IMR-90 (cell line): ENCODE measurements at regions not wholly inside any gene's neighbourhood (a gene's known extent, or its start where the extent isn't known, plus 50 kb on each side); places are given as distances from the start of the nearest gene placed in this dataset.

Experiments
- ATAC-seq: fragments of 200-7000 bp; cut with Tn5 transposase; 2 replicates; pipeline ENCODE4 v1.9.1; 2020; ENCODE audit warnings: low read depth, mild to moderate bottlenecking, moderate library complexity
- BruUV-seq: library from RNA; stranded (reverse); fragments of 400-500 nt; replicated peaks from 2 replicates; lab custom pipeline; 2021; lab: Mats Ljungman, UMichigan
- CTCF ChIA-PET: fragments of 300-600 bp; formaldehyde crosslinking; extraction: SDS; loops from one replicate; lab custom pipeline; 2021; ENCODE audit warnings: antibody characterized with exemption; lab: Yijun Ruan, JAX
- POLR2A ChIA-PET: fragments of 300-600 bp; sonication (Branson Sonifier 250); formaldehyde crosslinking; loops from one replicate; lab custom pipeline; 2022; ENCODE audit warnings: antibody characterized with exemption; ENCODE audit not compliant: unreplicated experiment; lab: Charles Lee
- DNase-seq: peaks from one replicate; pipeline ENCODE4 v3.0.0; 2013
- H2AFZ ChIP-seq: replicated peaks from 2 replicates; pipeline ENCODE3; 2013; ENCODE audit warnings: low read length, mild to moderate bottlenecking; ENCODE audit not compliant: poor library complexity
- H2AK5ac ChIP-seq: 2 replicates; pipeline ENCODE4 v1.6.1; 2013; ENCODE audit warnings: low read depth, low read length, inconsistent platforms
- H2AK9ac ChIP-seq: replicated peaks from 2 replicates; pipeline ENCODE3; 2013; ENCODE audit warnings: mild to moderate bottlenecking, low read depth, low read length, moderate library complexity; ENCODE audit not compliant: poor library complexity
- H2BK120ac ChIP-seq: 2 replicates; pipeline ENCODE4 v1.6.1; 2013; ENCODE audit warnings: low read depth, low read length, inconsistent platforms
- H2BK15ac ChIP-seq: 3 replicates; pipeline ENCODE4 v1.6.1; 2013; ENCODE audit warnings: low read depth, low read length, inconsistent platforms
- H2BK20ac ChIP-seq: 2 replicates; pipeline ENCODE4 v1.6.1; 2013; ENCODE audit warnings: low read depth, mild to moderate bottlenecking, inconsistent platforms, low read length, moderate library complexity
- H2BK5ac ChIP-seq: 2 replicates; pipeline ENCODE4 v1.6.1; 2013; ENCODE audit warnings: mild to moderate bottlenecking, low read depth, low read length, inconsistent platforms; ENCODE audit not compliant: poor library complexity, severe bottlenecking
- H3K14ac ChIP-seq: replicated peaks from 2 replicates; pipeline ENCODE4 v1.6.1; 2013; ENCODE audit warnings: low read depth, low read length, inconsistent platforms
- H3K18ac ChIP-seq: 2 replicates; pipeline ENCODE4 v1.6.1; 2013; ENCODE audit warnings: low read depth, low read length, control low read depth
- H3K23ac ChIP-seq: 2 replicates; pipeline ENCODE4 v1.6.1; 2013; ENCODE audit warnings: low read depth, low read length, inconsistent platforms
- H3K27ac ChIP-seq: 2 replicates; pipeline ENCODE4 v1.5.1; 2013; ENCODE audit warnings: mild to moderate bottlenecking, control low read depth, low read length; ENCODE audit not compliant: insufficient read depth
- H3K27me3 ChIP-seq: 2 replicates; pipeline ENCODE4 v1.6.1; 2013; ENCODE audit warnings: low read length; ENCODE audit not compliant: control insufficient read depth, insufficient read depth
- H3K36me3 ChIP-seq: 2 replicates; pipeline ENCODE4 v1.6.1; 2013; ENCODE audit warnings: low read length, mixed read lengths; ENCODE audit not compliant: control insufficient read depth, insufficient read depth
- H3K4ac ChIP-seq: 2 replicates; pipeline ENCODE4 v1.6.1; 2013; ENCODE audit warnings: low read depth, low read length, inconsistent platforms
- H3K4me1 ChIP-seq: 2 replicates; pipeline ENCODE4 v1.6.1; 2013; ENCODE audit warnings: low read length, mixed read lengths; ENCODE audit not compliant: control insufficient read depth, insufficient read depth
- H3K4me2 ChIP-seq: 2 replicates; pipeline ENCODE4 v1.6.1; 2013; ENCODE audit warnings: low read depth, mild to moderate bottlenecking, control low read depth, low read length, moderate library complexity
- H3K4me3 ChIP-seq: 2 replicates; pipeline ENCODE4 v1.5.1; 2013; ENCODE audit warnings: low read depth, mild to moderate bottlenecking, control low read depth, low read length, moderate library complexity; ENCODE audit not compliant: insufficient read depth
- H3K56ac ChIP-seq: 2 replicates; pipeline ENCODE4 v1.6.1; 2013; ENCODE audit warnings: low read length, inconsistent platforms; ENCODE audit not compliant: insufficient read depth; ENCODE audit errors: extremely low read depth
- H3K79me1 ChIP-seq, 2 experiments: 2 replicates each; pipeline ENCODE4 v1.6.1; 2013; ENCODE audit warnings: low read length in 2 of 2, inconsistent platforms in 1 of 2, low read depth in 1 of 2
- H3K9ac ChIP-seq: 2 replicates; pipeline ENCODE4 v1.6.1; 2013; ENCODE audit warnings: low read depth, low read length, control low read depth
- H3K9me1 ChIP-seq: 2 replicates; pipeline ENCODE4 v1.6.1; 2013; ENCODE audit warnings: low read length, inconsistent platforms; ENCODE audit not compliant: insufficient read depth
- H3K9me3 ChIP-seq: 2 replicates; pipeline ENCODE4 v1.6.1; 2013; ENCODE audit warnings: low read length; ENCODE audit not compliant: control insufficient read depth, insufficient read depth
- H4K20me1 ChIP-seq: 2 replicates; pipeline ENCODE4 v1.6.1; 2013; ENCODE audit warnings: low read length, inconsistent platforms; ENCODE audit not compliant: insufficient read depth
- H4K5ac ChIP-seq: 2 replicates; pipeline ENCODE4 v1.6.1; 2013; ENCODE audit warnings: mild to moderate bottlenecking, low read depth, low read length, control low read depth
- H4K8ac ChIP-seq, 2 experiments: 2 replicates each; pipeline ENCODE4 v1.6.1; 2013; ENCODE audit warnings: low read depth in 2 of 2, low read length in 2 of 2, control low read depth in 1 of 2, inconsistent platforms in 1 of 2
- H4K91ac ChIP-seq: 2 replicates; pipeline ENCODE4 v1.6.1; 2013; ENCODE audit warnings: low read depth, low read length, inconsistent platforms; ENCODE audit not compliant: insufficient read depth
- BHLHE40 ChIP-seq: fragments of 150-350 bp; IDR thresholded peaks from 2 replicates; pipeline ENCODE4 v1.6.1; 2016; ENCODE audit warnings: mild to moderate bottlenecking, low read depth, low read length
- CEBPB ChIP-seq: IDR thresholded peaks from 2 replicates; pipeline ENCODE4 v1.6.1; 2012; ENCODE audit warnings: low read depth, low read length, improper control_type of control experiment
- CHD1 ChIP-seq: IDR thresholded peaks from 2 replicates; pipeline ENCODE4 v1.6.1; 2012; ENCODE audit warnings: low read depth, low read length, improper control_type of control experiment
- FOS ChIP-seq: fragments of 150-350 bp; IDR thresholded peaks from 2 replicates; pipeline ENCODE4 v1.6.1; 2016; ENCODE audit warnings: low read depth, low read length
- MAFK ChIP-seq: IDR thresholded peaks from 2 replicates; pipeline ENCODE4 v1.6.1; 2012; ENCODE audit warnings: low read depth, low read length, improper control_type of control experiment
- MAZ ChIP-seq: IDR thresholded peaks from 2 replicates; pipeline ENCODE4 v1.6.1; 2012; ENCODE audit warnings: low read depth, mild to moderate bottlenecking, low read length, improper control_type of control experiment, moderate library complexity, borderline replicate concordance
- MXI1 ChIP-seq: IDR thresholded peaks from 2 replicates; pipeline ENCODE4 v1.6.1; 2012; ENCODE audit warnings: low read depth, mild to moderate bottlenecking, low read length, moderate library complexity, borderline replicate concordance
- NFE2L2 ChIP-seq: fragments of 150-350 bp; IDR thresholded peaks from 2 replicates; pipeline ENCODE4 v1.6.1; 2016; ENCODE audit warnings: low read depth, mild to moderate bottlenecking, low read length
- POLR2A ChIP-seq: IDR thresholded peaks from 2 replicates; pipeline ENCODE4 v1.6.1; 2012; ENCODE audit warnings: mild to moderate bottlenecking, low read depth, low read length
- RCOR1 ChIP-seq: IDR thresholded peaks from 2 replicates; pipeline ENCODE4 v1.6.1; 2012; ENCODE audit warnings: mild to moderate bottlenecking, low read length, improper control_type of control experiment; ENCODE audit not compliant: insufficient replicate concordance
- RFX5 ChIP-seq: IDR thresholded peaks from 2 replicates; pipeline ENCODE4 v1.8.0; 2012; ENCODE audit warnings: low read depth, mild to moderate bottlenecking, low read length, moderate library complexity
- SMC3 ChIP-seq: fragments of 150-350 bp; IDR thresholded peaks from 2 replicates; pipeline ENCODE4 v1.6.1; 2016; ENCODE audit warnings: low read depth, mild to moderate bottlenecking, antibody characterized with exemption, low read length, moderate library complexity
- WGBS, 2 experiments: methylation state at CpG; one replicate each; pipeline versions ENCODE4 v1.1.5 to v1.1.7; 2013; ENCODE audit warnings: missing lambda C conversion rate in 2 of 2; ENCODE audit not compliant: insufficient read length in 1 of 2; ENCODE audit errors: extremely low coverage in 2 of 2; 5-methylcytosine and 5-hydroxymethylcytosine counted together
- dilution Hi-C: fragments of 300-500 bp; cut with HindIII; formaldehyde crosslinking; loops from one replicate; pipeline ENCODE4 v1.14.3; 2018; ENCODE audit warnings: low sequenced_read_pairs; ENCODE audit not compliant: unreplicated experiment
- in situ Hi-C: fragments of 300-500 bp; cut with MboI; formaldehyde crosslinking; loops from 3 replicates; pipeline ENCODE4 v1.14.3; 2019; ENCODE audit warnings: low sequenced_read_pairs, inconsistent platforms, mixed read lengths
- intact Hi-C: fragments of 100-400 bp; cut with micrococcal nuclease; formaldehyde crosslinking; loops from 2 replicates; pipeline ENCODE4 v1.10.0; 2022
- TF ChIP-seq, protein P1 (sequence below): fragments of 150-350 bp; IDR thresholded peaks from 2 replicates; pipeline ENCODE4 v1.6.1; 2016; ENCODE audit warnings: low read depth, mild to moderate bottlenecking, low read length, moderate library complexity, borderline replicate concordance
- TF ChIP-seq, protein P2 (sequence below): conservative IDR thresholded peaks from 2 replicates; pipeline ENCODE4 v1.5.1; 2012; ENCODE audit warnings: mild to moderate bottlenecking, low read depth, low read length, improper control_type of control experiment

DNA sequence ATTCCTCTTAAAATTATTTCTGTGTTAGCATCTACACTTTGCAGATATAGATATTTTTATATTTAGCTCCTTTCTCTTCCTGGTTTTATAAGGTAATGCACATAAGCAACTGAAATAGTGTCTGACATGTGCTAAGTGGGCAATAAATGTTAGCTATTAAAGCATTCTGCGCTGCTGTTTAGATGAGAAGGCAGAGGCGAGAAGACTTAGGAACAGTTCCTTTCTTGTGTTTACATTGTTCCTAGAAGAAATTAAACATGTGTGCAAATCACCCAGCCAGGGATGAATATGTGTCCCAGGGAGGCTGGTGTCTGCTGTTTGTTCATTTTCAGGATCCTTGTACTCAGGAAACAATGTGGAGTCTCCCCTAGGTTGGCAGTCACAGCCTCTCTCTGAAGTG, 292.3 kb downstream of the PMP22 start:
- Histone ChIP-seq H3K23ac (no peak overlapping the region), H3K4ac (no peak overlapping the region), H4K8ac (no peak overlapping the region), H2AK9ac (no peak overlapping the region), H3K9me3 (0 out of 2 replicates have a peak, but pooled peaks cover 3% of the 10 kb centered on the region), H2AK5ac (no peak overlapping the region), H3K18ac (no peak overlapping the region), H3K9me1 (no peaks in the 10 kb centered on the region), H3K9ac (no peak overlapping the region), H2BK20ac (no peak overlapping the region), H4K20me1 (no peaks in the 10 kb centered on the region), H3K27me3 (peaks cover 5% of the 10 kb centered on the region; the same call in 1 of the 2 replicates), H2AFZ (no peak overlapping the region), H3K4me2 (no peak overlapping the region), H3K79me1 (no peaks in the 10 kb centered on the region), H3K14ac (no peak overlapping the region), H3K56ac (no peak overlapping the region), H2BK15ac (no peak overlapping the region), H4K91ac (no peak overlapping the region), H3K27ac (no peak overlapping the region), H2BK120ac (no peak overlapping the region), H3K4me3 (no peak overlapping the region), H4K5ac (no peak overlapping the region), H3K36me3 (no peaks in the 10 kb centered on the region), H2BK5ac (no peak overlapping the region), H3K4me1 (no peaks in the 10 kb centered on the region)
- dilution Hi-C loops = no loop called here
- ChIA-PET POLR2A (no interaction called here), CTCF (no interaction called here)
- intact Hi-C loops = no loop called here
- WGBS, 2 experiments = no CpG with 5 or more reads among the region's 2 CpGs
- TF ChIP-seq MAZ (no peak), CHD1 (no peak), RCOR1 (no peak), RFX5 (no peak), MAFK (no peak), BHLHE40 (no peak), FOS (no peak), NFE2L2 (no peak), CEBPB (no peak), MXI1 (no peak), SMC3 (no peak), POLR2A (no peak)
- TF ChIP-seq, protein P1, sequence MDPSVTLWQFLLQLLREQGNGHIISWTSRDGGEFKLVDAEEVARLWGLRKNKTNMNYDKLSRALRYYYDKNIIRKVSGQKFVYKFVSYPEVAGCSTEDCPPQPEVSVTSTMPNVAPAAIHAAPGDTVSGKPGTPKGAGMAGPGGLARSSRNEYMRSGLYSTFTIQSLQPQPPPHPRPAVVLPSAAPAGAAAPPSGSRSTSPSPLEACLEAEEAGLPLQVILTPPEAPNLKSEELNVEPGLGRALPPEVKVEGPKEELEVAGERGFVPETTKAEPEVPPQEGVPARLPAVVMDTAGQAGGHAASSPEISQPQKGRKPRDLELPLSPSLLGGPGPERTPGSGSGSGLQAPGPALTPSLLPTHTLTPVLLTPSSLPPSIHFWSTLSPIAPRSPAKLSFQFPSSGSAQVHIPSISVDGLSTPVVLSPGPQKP = no peak
- TF ChIP-seq, protein P2, sequence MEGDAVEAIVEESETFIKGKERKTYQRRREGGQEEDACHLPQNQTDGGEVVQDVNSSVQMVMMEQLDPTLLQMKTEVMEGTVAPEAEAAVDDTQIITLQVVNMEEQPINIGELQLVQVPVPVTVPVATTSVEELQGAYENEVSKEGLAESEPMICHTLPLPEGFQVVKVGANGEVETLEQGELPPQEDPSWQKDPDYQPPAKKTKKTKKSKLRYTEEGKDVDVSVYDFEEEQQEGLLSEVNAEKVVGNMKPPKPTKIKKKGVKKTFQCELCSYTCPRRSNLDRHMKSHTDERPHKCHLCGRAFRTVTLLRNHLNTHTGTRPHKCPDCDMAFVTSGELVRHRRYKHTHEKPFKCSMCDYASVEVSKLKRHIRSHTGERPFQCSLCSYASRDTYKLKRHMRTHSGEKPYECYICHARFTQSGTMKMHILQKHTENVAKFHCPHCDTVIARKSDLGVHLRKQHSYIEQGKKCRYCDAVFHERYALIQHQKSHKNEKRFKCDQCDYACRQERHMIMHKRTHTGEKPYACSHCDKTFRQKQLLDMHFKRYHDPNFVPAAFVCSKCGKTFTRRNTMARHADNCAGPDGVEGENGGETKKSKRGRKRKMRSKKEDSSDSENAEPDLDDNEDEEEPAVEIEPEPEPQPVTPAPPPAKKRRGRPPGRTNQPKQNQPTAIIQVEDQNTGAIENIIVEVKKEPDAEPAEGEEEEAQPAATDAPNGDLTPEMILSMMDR = no peak
- in situ Hi-C loops = no loop called here
- BruUV-seq = no TSS peak
- ATAC-seq (no peak), DNase-seq (no peak)
